HS-27A (cell line): ENCODE measurements at regions not wholly inside any gene's neighbourhood (a gene's known extent, or its start where the extent isn't known, plus 50 kb on each side); places are given as distances from the start of the nearest gene placed in this dataset.

Source experiments
- DNase-seq: peaks from one replicate; pipeline ENCODE4 v3.0.0-alpha.2; 2012; ENCODE audit warnings: low read depth, missing footprints

DNA sequence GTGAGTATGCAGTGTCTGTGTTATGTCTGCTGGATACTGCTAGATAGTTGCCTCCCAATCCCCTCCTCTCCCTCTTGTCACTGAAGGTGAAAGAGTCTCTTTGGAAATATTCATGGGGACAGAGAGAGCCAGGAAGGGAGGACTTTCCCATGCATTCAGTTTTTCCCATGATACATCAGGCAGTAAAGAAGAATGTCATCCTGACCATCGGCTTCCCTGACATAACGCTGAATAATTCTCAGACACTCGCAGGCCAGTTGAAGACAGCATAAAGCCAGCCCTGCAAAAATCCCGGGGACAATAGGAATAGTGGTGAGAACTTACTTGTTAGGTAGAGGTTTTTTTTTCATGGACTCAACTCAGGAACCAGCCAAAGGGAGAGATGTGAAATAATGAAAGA, 58.1 kb downstream of the KLF4 start:
- DNase-seq = no peak

DNA sequence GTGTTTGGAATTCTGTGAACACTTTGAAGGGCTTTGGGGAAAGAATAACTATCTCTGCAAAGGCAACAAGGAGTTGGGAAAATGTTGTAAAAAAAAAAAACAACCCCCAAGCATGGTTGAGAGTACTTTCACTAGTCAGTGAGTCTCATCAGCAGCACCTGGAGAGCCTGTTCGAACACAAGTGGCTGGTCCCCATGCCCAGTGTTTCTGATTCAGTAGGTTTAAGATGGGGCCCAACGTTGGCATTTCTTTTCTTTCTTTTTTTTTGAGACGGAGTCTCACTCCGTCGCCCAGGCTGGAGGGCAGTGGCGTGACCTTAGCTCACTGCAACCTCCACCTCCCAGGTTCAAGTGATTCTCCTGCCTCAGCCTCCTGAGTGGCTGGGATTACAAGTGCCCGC, 59.5 kb downstream of the KLF4 start:
- DNase-seq = no peak

DNA sequence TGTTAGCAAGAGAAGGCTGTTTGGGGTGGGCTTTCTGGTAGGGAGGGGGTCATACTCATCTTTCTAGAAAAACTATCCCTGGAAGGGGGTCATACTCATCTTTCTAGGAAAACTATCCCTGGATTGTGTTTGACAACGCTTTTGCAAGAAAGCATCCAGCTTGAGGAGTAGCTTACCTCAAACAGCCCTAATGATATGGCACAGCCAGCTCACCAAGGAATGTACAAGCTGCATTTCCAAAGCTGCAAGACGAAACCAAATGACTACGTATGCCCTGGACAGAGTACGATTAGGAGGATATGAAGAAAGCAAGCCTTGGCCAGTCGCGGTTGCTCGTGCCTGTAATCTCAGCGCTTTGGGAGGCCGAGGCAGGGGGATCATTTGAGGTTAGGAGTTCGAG, 63.4 kb downstream of the KLF4 start:
- no peak for DNase-seq

DNA sequence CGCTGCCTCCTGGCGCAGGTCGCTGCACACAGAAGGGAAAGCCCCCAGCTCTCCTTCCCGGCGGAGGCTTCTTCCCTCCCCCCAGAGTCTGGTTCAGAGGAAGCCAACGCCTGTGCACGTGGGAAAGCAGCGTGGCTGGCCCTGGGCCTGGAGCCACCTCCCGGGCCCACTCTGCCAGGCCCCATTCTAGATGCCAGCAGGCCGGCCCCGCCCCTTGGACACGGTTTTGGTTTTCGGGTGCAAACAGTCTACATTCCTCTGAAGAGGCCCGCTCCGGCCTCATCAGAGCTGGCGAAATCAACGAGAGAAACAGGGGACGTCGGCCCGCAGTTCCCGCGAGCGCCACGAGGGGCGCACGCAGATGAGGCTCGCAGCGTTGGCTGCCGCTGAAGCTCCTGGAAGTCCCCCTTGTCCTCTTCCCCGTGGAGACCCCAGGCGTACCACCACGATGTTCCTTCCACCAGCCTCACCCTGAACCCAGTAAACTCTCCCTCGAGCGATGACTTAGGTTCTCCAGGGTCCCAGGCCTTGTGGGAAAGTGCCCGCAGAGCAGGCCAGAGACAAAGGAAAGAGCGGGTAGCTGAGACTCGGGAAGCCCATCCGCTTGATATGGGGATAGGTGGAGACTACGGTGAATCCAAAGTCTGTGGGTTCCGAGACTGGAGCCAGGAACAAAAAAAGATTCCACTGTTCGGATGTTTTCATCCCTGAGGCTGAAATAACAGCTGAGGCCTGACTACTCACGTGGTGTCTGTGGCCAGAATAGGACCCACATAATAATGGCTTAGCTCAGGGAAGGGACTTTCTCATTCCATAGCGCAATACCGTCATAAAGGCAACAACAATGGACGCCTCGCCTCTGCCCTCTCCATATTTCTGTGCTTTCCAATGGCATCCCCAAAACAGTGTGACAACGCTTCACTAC, 64.2 kb downstream of the KLF4 start:
- DNase-seq = peak; percentile 19

DNA sequence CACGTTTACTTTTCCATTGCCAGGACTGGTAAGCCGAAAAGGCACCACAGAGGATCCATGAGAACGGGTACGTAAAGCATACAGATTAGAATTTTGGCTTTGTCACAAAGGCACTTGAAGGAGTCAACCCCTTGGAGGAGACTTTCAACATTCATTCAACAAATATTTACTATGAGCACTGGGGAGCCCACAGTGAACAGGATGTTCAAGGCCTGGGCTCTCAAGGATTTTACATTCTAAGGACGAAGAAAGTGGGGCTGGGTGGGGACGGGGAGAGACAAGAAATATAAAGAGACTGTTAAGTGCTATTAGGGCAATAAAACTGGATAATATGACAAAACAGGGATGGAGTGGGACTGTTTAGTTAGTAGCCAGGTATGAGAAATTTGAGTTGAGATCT, 66.0 kb downstream of the KLF4 start:
- DNase-seq = no peak

DNA sequence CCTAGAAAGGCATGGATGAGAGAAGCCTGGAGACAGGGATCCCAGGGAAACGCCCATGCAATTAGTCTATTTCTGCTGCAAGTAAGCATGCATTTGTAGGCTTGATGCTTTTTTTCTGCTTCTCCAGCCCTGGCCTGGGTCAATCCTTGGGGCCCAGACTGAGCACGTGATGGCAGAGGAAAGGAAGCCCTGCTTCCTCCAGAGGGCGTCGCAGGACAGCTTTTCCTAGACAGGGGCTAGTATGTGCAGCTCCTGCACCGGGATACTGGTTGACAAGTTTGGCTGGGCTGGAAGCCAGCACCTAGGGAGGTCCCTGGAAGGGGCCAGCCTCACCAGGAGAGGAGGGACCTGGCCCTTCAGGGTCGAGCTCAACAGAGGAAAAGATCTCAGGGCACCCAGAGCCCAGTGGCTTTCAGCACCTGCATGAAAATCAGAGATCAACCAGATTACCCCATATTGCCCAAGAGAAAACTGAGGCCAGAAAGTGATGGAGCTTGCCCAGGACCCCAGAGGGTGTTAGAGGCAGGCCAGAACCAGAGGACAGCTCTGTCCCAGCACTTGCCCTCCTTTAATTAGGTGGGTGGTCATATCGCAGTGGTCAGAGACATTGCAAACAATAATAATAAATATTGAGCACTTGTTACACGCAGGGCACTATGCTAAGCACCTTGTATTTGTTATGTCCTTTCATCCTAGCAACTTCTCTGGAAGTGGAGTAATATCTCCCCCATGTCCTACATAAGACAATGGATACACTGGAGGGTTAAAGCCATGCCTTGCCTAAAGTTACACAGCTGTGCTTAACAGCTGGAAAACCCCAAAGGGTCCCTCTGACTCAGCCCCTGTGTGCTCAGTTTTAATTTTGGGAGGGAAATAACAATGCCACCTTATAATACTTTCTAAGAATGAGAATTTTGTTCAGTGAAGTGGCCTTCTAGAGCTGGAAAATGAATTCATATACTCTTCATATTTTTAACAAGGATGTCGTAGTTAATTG, 67.1 kb downstream of the KLF4 start:
- peak; percentile 49 for DNase-seq

DNA sequence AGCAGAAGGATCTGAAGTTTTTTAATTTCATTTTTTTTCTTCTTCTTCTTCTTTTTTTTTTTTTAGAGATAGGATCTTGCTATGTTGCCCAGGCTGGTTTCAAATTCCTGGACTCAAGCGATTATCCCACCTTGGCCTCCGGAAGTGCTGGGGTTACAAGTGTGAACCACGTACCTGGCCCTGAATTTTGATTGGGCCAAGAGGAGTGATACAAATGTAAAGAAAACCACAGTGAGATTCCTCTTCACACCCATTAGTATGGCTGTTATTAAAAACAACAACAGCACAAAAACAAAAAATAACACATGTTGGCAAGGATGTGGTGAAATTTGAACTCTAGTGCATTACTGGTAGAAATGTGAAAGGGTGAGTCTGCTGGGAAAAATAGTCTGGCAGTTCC, 79.1 kb downstream of the KLF4 start:
- no peak for DNase-seq

DNA sequence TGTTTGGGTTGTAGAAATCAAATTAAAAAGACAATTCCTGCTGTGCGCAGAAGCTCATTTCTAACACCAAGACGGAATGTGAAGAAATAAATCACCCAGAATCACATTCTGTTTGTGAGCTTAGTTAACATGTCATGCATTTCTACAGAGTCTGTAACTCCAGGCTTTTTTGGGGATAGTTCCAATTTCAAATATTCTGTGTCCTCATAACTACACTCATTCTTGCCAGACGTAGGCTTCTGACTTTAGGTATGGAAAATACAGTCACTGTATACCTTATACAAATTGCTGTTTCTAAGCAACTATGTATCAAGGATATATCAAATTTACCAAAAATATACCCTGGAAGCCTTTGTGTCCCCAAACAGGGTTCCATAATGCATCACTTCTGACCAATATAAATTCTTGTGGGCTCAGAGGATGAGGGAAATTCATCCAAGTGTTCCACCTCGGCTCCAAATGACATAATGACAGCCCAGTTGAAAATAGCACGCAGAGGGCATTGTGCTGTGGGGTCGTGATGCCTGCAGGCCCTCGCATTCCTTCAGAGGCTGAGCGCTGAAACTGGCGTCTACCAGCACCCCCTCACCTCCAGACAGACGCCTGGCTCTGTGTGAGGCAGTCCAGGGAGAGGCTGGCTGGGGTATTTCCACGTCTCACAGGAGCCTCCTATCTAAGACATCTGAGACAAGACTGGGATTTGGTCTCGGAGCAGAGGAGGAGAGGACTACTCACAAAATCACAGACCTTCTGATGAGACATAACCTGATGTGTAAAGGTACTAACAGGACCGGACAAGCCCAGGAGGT, 79.8 kb downstream of the KLF4 start:
- DNase-seq = no peak

DNA sequence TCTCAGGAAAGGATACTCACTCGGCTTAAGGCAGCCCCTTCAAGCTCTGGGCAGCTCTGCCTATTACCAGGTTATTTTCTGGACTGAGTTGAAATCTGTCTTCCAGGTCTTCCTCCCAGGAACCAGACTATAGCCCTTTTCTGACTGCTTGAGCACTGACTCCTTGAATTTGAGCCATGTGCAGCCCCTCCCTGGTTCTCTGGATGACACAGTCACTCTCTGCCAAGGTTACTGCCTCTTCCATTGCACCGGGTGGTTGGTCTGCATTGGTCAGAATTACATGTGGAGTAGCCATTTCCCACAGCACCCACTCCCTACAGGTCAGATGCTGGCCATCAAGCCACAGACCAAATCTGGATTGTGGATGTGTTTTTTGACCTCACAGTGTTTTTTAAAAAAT, 81.9 kb downstream of the KLF4 start:
- DNase-seq = no peak

DNA sequence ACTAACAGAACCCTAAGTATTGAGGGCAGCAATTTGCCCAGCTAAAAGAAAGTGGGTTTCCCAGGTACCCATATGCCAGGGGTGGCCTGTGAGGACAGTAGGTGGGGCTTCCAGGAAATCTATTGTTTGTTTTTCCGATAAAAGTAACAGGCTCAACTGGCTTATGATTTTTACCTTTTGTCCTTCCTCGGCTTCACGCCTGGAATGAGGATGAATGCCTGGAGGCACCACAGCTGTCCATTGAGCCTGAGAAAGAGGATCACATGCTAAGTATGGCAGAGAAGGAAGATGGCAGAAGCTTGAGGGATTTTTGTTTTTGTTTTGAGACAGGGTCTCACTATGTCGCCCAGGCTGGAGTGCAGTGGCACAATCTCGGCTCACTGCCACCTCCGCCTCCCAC, 84.1 kb downstream of the KLF4 start:
- no peak for DNase-seq

DNA sequence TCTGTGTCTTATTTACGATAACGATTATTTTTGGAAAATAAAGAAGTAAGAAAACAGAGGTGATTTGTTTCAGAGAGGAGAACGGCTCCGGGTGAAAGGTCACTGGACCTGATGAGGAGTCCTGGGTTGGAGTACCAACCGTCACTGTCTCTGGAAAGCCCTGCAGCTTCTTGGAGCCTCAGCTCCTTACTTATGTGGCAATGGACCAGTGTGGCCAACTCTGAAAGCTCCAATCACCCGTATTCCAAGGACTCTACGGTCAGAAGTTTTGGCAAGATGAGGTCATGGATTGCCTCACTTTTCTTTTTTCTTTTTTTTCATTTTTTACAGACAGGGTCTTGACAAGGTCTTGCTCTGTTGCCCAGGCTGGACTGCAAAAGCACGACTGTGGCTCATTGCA, 84.8 kb downstream of the KLF4 start:
- DNase-seq = no peak

DNA sequence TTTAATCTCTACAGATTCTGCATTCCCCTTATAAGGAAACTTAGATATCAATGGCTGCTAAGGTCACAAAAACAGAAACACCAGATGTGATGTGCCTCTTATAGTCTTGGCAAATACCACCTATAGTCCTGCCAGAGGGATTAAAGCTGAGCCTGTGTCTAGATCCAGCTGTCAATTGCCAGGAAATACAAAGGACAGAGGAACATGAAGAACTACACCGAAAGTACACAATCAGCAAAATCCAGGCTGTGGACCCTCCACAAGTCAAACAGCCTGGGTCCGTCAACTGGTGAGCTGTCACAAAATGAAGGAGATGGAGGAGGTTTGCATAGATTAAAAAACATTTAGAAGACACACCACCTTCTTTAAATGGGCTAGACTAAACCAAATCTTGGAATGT, 85.4 kb downstream of the KLF4 start:
- DNase-seq = no peak

DNA sequence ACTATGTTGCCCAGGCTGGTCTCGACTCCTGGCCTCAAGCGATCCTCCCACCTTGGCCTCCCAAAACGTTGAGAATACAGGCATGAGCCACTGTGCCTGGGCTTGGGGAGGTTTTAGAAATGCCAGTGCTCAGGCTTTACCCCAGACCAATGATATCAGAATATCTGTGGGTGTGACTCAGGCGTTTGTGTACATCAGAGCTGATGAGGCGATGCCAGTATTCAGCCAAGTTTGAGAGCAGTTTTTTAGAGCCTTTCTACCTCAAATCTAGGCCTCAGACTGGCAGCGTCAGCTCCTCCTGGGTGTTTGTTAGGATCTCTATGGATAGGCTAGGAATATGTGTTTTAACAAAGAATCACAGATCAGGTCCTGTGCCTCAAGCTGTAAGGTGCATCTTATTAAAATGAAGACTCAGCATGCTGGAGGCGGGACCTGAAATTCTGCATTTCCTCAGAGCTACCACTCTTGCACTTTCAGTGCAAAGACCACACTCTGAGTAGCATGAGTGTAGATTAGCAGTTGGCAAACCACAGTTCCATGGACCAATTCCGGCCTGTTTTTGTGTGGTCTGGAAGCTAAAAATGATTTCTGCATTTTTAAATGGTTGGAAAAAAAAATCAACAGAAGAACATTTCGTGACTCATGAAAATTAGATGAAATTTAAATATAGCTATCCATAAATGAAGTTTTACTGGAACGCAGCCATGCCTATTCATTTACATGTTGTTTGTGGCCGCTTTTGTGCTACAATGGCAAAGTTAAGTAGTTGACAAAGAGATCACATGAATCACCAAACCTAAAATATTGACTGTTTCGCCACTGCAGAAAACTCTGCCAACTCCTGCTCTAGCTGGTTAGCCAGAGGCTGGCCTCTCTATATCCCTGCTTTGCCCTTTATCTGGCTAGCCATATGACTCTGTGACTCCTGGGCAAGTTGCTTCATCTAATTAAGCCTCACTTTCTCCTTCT, 92.2 kb downstream of the KLF4 start:
- no peak for DNase-seq

DNA sequence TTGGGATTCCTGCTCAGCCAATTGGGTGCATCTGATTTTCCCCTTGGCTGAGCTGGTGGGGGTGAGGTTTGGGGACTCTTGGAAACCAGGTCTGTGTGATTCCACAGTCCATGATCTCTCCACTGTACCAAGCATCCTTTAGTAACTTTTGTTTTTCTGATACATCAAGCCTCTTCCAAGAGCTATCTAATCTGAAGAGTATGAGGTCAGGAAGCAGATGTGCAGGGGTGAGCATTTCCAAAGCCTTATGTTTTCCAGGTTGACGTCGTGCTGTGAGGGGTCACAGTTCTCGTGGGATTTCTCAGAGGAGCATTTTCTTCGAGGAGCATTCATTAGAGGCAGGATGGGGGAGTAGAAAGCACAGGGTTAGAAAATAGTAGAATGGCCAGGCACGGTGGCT, 95.3 kb downstream of the KLF4 start:
- no peak for DNase-seq

DNA sequence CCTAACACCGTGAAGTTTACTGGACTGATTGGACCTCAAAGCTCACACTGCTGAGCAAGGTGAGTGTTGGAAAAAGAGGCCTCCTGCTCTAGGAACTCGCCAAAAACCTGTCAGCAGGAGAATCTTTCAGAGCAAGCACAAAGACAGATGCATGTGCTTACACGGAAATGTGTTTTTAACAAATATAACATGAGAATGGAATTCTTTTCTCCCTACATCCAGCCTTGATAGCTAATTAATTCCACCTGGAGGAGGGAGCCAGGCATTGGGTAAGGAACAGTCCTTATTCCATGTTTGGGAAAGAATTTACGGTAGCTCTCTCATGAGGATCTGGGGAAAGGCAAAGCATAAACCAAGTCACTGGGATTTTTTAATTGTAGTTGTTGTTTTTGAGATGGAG, 98.8 kb downstream of the KLF4 start:
- no peak for DNase-seq

DNA sequence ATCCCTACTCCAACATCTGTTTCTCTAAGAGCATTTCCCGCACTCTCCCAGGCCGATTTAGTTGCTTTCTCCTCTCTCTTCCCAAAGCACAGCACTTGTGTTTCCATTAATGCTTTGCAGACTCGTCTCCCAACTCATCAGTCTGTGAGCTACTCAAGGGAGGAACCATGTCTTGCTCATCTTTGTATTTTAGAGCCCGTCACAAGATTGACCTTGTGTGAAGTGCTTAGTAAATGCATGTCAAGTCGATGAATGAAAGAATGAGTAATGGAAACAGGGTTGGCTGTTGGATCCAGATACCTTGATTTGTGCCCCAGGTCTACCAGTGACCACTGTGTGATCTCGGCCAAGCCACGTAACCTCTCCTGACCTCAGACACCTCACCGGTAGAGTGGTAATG, 99.3 kb downstream of the KLF4 start:
- DNase-seq = no peak

DNA sequence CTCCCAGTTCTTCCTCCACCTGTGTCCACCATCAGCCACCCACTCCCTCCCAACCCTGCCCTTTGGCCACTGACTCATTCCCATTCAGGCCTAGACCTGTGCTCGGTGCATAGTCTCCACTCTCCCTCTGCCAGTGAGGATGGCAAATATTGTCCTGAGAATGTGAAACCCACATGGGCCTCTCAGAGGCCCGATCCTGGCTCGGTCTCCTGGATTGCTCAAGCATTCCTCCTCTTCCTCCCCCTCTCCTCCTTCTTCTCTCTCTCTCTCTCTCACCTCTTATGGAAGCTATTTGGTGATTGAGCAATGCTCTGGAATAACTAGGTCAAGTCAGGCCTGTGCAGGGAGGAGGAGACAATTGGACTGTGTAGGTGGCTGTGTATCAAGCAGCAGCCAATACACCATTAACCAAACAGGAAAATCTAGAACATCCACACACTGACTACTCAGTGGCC, 99.9 kb downstream of the KLF4 start:
- DNase-seq = no peak

DNA sequence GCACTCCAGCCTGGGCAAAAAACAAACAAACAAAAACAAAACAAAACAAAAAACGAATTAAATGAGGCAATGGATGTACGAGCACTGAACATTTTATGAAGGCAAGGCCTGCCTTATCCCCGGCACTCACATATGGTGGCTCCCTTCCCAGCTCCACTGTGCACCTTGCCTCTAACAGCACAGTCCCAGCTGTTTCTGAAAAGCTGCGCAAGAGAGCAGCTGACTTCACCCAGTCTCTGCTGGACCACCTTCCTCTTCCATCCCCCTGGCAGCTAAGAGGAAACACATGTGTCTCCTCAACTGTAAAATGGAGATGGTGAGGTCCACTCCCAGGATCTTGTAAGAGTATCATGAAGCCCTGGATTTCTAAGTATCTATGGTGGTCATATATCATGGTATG, 100.7 kb downstream of the KLF4 start:
- DNase-seq = no peak

DNA sequence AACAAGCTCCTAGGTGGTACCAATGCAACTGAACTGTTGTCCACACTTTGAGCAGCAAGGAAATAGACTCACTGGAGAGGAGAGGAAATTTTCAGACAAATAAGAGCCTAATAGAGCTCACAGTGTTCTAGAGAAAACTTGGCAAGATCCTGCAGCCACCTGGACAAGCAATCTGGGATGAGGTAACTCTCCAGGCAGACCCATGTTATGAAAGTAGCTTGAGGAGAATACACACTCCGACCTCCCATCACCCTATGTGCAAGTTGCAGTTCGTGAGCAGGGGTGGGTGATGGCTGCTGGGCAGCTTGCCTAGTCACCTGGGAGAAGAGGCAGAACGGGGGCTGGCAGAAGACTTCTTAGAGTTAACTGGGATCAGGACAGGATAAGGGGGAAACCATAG, 102.2 kb downstream of the KLF4 start:
- no peak for DNase-seq

DNA sequence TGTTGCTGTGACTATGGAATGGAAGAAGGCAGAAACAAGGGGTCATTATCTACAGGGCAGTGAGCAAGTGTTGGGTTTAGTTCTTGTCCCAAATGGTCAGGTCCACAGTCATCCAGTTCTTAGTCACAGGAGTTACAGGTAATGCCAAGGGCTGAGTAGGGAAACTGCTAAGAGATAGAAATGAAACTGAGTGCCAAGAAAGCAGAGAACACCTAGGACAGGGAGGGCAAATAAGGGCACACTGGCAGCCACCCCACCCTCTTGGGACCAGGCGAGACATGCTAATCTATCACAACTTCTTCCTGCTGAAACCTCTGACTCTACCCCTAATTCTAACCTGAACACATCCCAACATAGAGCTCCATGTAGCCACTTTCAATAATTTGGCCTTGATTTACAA, 103.2 kb downstream of the KLF4 start:
- DNase-seq = no peak
